OCI-LY1 (cell line): ENCODE measurements at regions not wholly inside any gene's neighbourhood (a gene's known extent, or its start where the extent isn't known, plus 50 kb on each side); places are given as distances from the start of the nearest gene placed in this dataset.

Experiments
- EZH2 ChIP-seq: fragments of 200-600 bp; sonication (generic), shearing (Covaris generic); IDR thresholded peaks from 2 replicates; pipeline ENCODE4 v1.8.0; 2017; ENCODE audit warnings: borderline replicate concordance, mixed run types, mild to moderate bottlenecking, antibody characterized with exemption, low read length, moderate library complexity, mixed read lengths
- TF ChIP-seq, protein P1 (sequence below): fragments of 200-600 bp; sonication (generic), shearing (Covaris generic); IDR thresholded peaks from 2 replicates; pipeline ENCODE4 v1.5.1; 2017; ENCODE audit warnings: mild to moderate bottlenecking, antibody characterized with exemption, low read length, moderate library complexity, mixed read lengths

GRCh38 chr7:13259930-13260329 lies 572.5 kb downstream of the ARL4A start:
- TF ChIP-seq, protein P1, sequence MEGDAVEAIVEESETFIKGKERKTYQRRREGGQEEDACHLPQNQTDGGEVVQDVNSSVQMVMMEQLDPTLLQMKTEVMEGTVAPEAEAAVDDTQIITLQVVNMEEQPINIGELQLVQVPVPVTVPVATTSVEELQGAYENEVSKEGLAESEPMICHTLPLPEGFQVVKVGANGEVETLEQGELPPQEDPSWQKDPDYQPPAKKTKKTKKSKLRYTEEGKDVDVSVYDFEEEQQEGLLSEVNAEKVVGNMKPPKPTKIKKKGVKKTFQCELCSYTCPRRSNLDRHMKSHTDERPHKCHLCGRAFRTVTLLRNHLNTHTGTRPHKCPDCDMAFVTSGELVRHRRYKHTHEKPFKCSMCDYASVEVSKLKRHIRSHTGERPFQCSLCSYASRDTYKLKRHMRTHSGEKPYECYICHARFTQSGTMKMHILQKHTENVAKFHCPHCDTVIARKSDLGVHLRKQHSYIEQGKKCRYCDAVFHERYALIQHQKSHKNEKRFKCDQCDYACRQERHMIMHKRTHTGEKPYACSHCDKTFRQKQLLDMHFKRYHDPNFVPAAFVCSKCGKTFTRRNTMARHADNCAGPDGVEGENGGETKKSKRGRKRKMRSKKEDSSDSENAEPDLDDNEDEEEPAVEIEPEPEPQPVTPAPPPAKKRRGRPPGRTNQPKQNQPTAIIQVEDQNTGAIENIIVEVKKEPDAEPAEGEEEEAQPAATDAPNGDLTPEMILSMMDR: no peak
- no peak for TF ChIP-seq EZH2
